HepG2 (cell line): ENCODE measurements at regions not wholly inside any gene's neighbourhood (a gene's known extent, or its start where the extent isn't known, plus 50 kb on each side); places are given as distances from the start of the nearest gene placed in this dataset.

Source experiments
- ARHGAP35 ChIP-seq: sonication (generic); formaldehyde crosslinking; IDR thresholded peaks from 2 replicates; pipeline ENCODE4 v1.9.0; 2022; ENCODE audit warnings: mild to moderate bottlenecking, inconsistent platforms, moderate library complexity, missing genetic modification reagents, borderline replicate concordance
- ATRX ChIP-seq: sonication (generic); formaldehyde crosslinking; IDR thresholded peaks from 2 replicates; pipeline ENCODE4 v1.4.0; 2020; ENCODE audit warnings: missing genetic modification reagents, borderline replicate concordance
- ERF ChIP-seq: IDR thresholded peaks from 2 replicates; pipeline ENCODE4 v1.6.1; 2018; ENCODE audit warnings: missing biosample characterization, missing genetic modification reagents
- EZH2 ChIP-seq: conservative IDR thresholded peaks from 2 replicates; pipeline ENCODE4 v1.6.1; 2012; ENCODE audit warnings: mild to moderate bottlenecking, low read depth, low read length, moderate library complexity
- GABPB1 ChIP-seq: IDR thresholded peaks from 2 replicates; pipeline ENCODE4 v1.6.1; 2016; ENCODE audit warnings: mild to moderate bottlenecking, missing genetic modification reagents, moderate library complexity, missing compliant biosample characterization
- KDM1A ChIP-seq: IDR thresholded peaks from 2 replicates; pipeline ENCODE4 v1.6.1; 2016; ENCODE audit warnings: missing compliant biosample characterization
- KDM3A ChIP-seq: IDR thresholded peaks from 2 replicates; pipeline ENCODE4 v1.6.1; 2018; ENCODE audit warnings: low read depth, missing compliant biosample characterization
- MAZ ChIP-seq, 2 experiments: sonication (generic) in 1 of 2; formaldehyde crosslinking in 1 of 2; IDR thresholded peaks; 2 replicates each; pipeline versions ENCODE4 v1.5.0 to v1.6.1; 2012 to 2020; ENCODE audit warnings: low read depth in 2 of 2, mild to moderate bottlenecking in 2 of 2, borderline replicate concordance in 1 of 2, improper control_type of control experiment in 1 of 2, low read length in 1 of 2, missing genetic modification reagents in 1 of 2, moderate library complexity in 1 of 2
- PCBP1 ChIP-seq: fragments of 200-400 bp; formaldehyde crosslinking; IDR thresholded peaks from 2 replicates; pipeline ENCODE4 v1.6.1; 2017; ENCODE audit warnings: mild to moderate bottlenecking, low read depth, low read length, borderline replicate concordance
- RBM39 ChIP-seq: fragments of 200-400 bp; formaldehyde crosslinking; IDR thresholded peaks from one replicate; pipeline ENCODE4 v1.6.1; 2018; ENCODE audit warnings: antibody characterized with exemption, mild to moderate bottlenecking, low read depth, low read length; ENCODE audit not compliant: poor library complexity, severe bottlenecking
- RFXAP ChIP-seq: sonication (generic); formaldehyde crosslinking; IDR thresholded peaks from 2 replicates; pipeline ENCODE4 v1.4.0; 2020; ENCODE audit warnings: missing genetic modification reagents, borderline replicate concordance
- SMAD9 ChIP-seq: sonication (generic); formaldehyde crosslinking; IDR thresholded peaks from 2 replicates; pipeline ENCODE4 v1.5.1; 2020; ENCODE audit warnings: mild to moderate bottlenecking, missing genetic modification reagents
- SMYD3 ChIP-seq: sonication (generic); formaldehyde crosslinking; IDR thresholded peaks from 2 replicates; pipeline ENCODE4 v1.8.1; 2023; ENCODE audit warnings: mild to moderate bottlenecking, missing genetic modification reagents
- SP4 ChIP-seq: sonication (generic); formaldehyde crosslinking; IDR thresholded peaks from 2 replicates; pipeline ENCODE4 v1.8.1; 2023; ENCODE audit warnings: mild to moderate bottlenecking, missing genetic modification reagents
- TAF15 ChIP-seq: fragments of 200-400 bp; formaldehyde crosslinking; IDR thresholded peaks from one replicate; pipeline ENCODE4 v1.6.1; 2018; ENCODE audit warnings: mild to moderate bottlenecking, low read depth, low read length; ENCODE audit not compliant: poor library complexity, severe bottlenecking
- ZNF383 ChIP-seq: sonication (generic); formaldehyde crosslinking; IDR thresholded peaks from 2 replicates; pipeline ENCODE4 v1.4.0; 2020; ENCODE audit warnings: missing genetic modification reagents, mild to moderate bottlenecking, borderline replicate concordance
- ZNF530 ChIP-seq: sonication (generic); formaldehyde crosslinking; IDR thresholded peaks from 2 replicates; pipeline ENCODE4 v1.5.0; 2020; ENCODE audit warnings: low read depth, mild to moderate bottlenecking, missing genetic modification reagents
- ZNF577 ChIP-seq: sonication (generic); formaldehyde crosslinking; IDR thresholded peaks from 2 replicates; pipeline ENCODE4 v1.4.0; 2020; ENCODE audit warnings: mild to moderate bottlenecking, low read depth, missing genetic modification reagents, borderline replicate concordance
- ZNF891 ChIP-seq: sonication (generic); formaldehyde crosslinking; IDR thresholded peaks from 2 replicates; pipeline ENCODE4 v1.5.0; 2020; ENCODE audit warnings: mild to moderate bottlenecking, missing genetic modification reagents
- ZSCAN9 ChIP-seq: IDR thresholded peaks from 2 replicates; pipeline ENCODE4 v1.6.1; 2016; ENCODE audit warnings: borderline replicate concordance
- ZZZ3 ChIP-seq: sonication (generic); formaldehyde crosslinking; IDR thresholded peaks from 2 replicates; pipeline ENCODE4 v1.4.0; 2020; ENCODE audit warnings: missing genetic modification reagents, mild to moderate bottlenecking, borderline replicate concordance
- TF ChIP-seq, protein P1 (sequence below): sonication (generic); formaldehyde crosslinking; conservative IDR thresholded peaks from 2 replicates; pipeline ENCODE4 v1.8.0; 2022; ENCODE audit warnings: missing genetic modification reagents
- TF ChIP-seq, protein P2 (sequence below): sonication (generic); formaldehyde crosslinking; IDR thresholded peaks from 2 replicates; pipeline ENCODE4 v1.5.0; 2020; ENCODE audit warnings: mild to moderate bottlenecking, missing genetic modification reagents, borderline replicate concordance
- TF ChIP-seq, protein P3 (sequence below): sonication (generic); formaldehyde crosslinking; IDR thresholded peaks from 2 replicates; pipeline ENCODE4 v1.5.0; 2020; ENCODE audit warnings: mild to moderate bottlenecking, missing genetic modification reagents

GRCh38 chr4:188534917-188535316 is 395.7 kb downstream of the TRIML1 start (continued):
- TF ChIP-seq ARHGAP35 (no peak), ZNF577 (no peak), SP4 (no peak), ZNF383 (CRISPR knock-in tag) (no peak), KDM1A (CRISPR knock-in tag) (no peak), EZH2 (no peak), TAF15 (no peak), SMYD3 (no peak), ZNF530 (CRISPR knock-in tag) (no peak), ATRX (no peak), MAZ (IDR thresholded peaks at IDR 0.05; ENCODE audit: borderline replicate concordance, low read depth, low read length) (no peak), MAZ (CRISPR knock-in tag; IDR thresholded peaks at IDR 0.05; ENCODE audit: low read depth) (no peak), RBM39 (no peak), GABPB1 (CRISPR knock-in tag) (no peak; the same call in 1 of the 2 replicates), ZNF891 (CRISPR knock-in tag) (no peak), ZSCAN9 (CRISPR knock-in tag) (no peak), RFXAP (CRISPR knock-in tag) (no peak), SMAD9 (CRISPR knock-in tag) (no peak), KDM3A (no peak), PCBP1 (no peak), ERF (CRISPR knock-in tag) (no peak), ZZZ3 (no peak)
- TF ChIP-seq, protein P1, sequence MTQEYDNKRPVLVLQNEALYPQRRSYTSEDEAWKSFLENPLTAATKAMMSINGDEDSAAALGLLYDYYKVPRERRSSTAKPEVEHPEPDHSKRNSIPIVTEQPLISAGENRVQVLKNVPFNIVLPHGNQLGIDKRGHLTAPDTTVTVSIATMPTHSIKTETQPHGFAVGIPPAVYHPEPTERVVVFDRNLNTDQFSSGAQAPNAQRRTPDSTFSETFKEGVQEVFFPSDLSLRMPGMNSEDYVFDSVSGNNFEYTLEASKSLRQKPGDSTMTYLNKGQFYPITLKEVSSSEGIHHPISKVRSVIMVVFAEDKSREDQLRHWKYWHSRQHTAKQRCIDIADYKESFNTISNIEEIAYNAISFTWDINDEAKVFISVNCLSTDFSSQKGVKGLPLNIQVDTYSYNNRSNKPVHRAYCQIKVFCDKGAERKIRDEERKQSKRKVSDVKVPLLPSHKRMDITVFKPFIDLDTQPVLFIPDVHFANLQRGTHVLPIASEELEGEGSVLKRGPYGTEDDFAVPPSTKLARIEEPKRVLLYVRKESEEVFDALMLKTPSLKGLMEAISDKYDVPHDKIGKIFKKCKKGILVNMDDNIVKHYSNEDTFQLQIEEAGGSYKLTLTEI: no peak
- TF ChIP-seq, protein P2, sequence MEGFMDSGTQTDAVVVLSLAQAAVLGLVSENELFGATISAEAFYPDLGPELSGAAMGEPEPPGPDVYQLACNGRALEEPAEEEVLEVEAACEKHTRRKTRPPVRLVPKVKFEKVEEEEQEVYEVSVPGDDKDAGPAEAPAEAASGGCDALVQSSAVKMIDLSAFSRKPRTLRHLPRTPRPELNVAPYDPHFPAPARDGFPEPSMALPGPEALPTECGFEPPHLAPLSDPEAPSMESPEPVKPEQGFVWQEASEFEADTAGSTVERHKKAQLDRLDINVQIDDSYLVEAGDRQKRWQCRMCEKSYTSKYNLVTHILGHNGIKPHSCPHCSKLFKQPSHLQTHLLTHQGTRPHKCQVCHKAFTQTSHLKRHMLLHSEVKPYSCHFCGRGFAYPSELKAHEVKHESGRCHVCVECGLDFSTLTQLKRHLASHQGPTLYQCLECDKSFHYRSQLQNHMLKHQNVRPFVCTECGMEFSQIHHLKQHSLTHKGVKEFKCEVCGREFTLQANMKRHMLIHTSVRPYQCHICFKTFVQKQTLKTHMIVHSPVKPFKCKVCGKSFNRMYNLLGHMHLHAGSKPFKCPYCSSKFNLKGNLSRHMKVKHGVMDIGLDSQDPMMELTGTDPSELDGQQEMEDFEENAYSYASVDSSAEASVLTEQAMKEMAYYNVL: no peak
- TF ChIP-seq, protein P3, sequence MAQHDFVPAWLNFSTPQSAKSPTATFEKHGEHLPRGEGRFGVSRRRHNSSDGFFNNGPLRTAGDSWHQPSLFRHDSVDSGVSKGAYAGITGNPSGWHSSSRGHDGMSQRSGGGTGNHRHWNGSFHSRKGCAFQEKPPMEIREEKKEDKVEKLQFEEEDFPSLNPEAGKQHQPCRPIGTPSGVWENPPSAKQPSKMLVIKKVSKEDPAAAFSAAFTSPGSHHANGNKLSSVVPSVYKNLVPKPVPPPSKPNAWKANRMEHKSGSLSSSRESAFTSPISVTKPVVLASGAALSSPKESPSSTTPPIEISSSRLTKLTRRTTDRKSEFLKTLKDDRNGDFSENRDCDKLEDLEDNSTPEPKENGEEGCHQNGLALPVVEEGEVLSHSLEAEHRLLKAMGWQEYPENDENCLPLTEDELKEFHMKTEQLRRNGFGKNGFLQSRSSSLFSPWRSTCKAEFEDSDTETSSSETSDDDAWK (CRISPR knock-in tag): no peak
